HCT116 (cell line): ENCODE measurements at regions not wholly inside any gene's neighbourhood (a gene's known extent, or its start where the extent isn't known, plus 50 kb on each side); places are given as distances from the start of the nearest gene placed in this dataset.

ENCODE experiments used
- ATAC-seq: fragments of 200-7000 bp; cut with Tn5 transposase; 2 replicates; pipeline ENCODE4 v1.9.1; 2020; ENCODE audit warnings: mild to moderate bottlenecking, moderate library complexity
- BruUV-seq: library from RNA; stranded (reverse); fragments of 400-500 nt; replicated peaks from 2 replicates; lab custom pipeline; 2021; lab: Mats Ljungman, UMichigan
- CTCF ChIA-PET: fragments of 300-600 bp; sonication (Branson Sonifier 250); formaldehyde crosslinking; loops from one replicate; lab custom pipeline; 2021; ENCODE audit warnings: antibody characterized with exemption; lab: Charles Lee
- POLR2A ChIA-PET: fragments of 300-600, 350-600 bp; sonication (Branson Sonifier 250); formaldehyde crosslinking; loops from one replicate; lab custom pipeline; 2021; ENCODE audit warnings: antibody characterized with exemption; lab: Charles Lee
- RAD21 ChIA-PET, 2 experiments: fragments of 300-600 bp; sonication (Branson Sonifier 250); formaldehyde crosslinking; loops; one replicate each; lab custom pipeline; 2023; ENCODE audit warnings: low total read pairs in 2 of 2; ENCODE audit not compliant: uncharacterized antibody in 2 of 2, unreplicated experiment in 2 of 2, low non-redundant PET in 1 of 2; lab: Charles Lee
- DNase-seq: peaks from one replicate; pipeline ENCODE4 v3.0.0-alpha.2; 2010; ENCODE audit warnings: low read depth, low spot score
- H2AFZ ChIP-seq: fragments of 200-600 bp; shearing (Covaris generic), sonication (generic); 2 replicates; pipeline ENCODE4 v1.6.1; 2017; ENCODE audit warnings: low read depth, mixed run types, mixed read lengths, antibody characterized with exemption, low read length; ENCODE audit not compliant: poor library complexity, severe bottlenecking
- H3K27ac ChIP-seq: 2 replicates; pipeline ENCODE4 v1.5.1; 2012; ENCODE audit warnings: low read depth, low read length
- H3K27me3 ChIP-seq: fragments of 200-600 bp; sonication (generic); 2 replicates; pipeline ENCODE4 v1.6.1; 2016; ENCODE audit warnings: mixed run types, low read length, mixed read lengths; ENCODE audit not compliant: insufficient read depth
- H3K36me3 ChIP-seq, 2 experiments: fragments of 200-500 bp in 1 of 2; fragments of 200-600 bp in 1 of 2; sonication (Bioruptor generic) in 1 of 2; sonication (generic) in 1 of 2; 2 replicates each; pipeline versions ENCODE4 v1.5.1 to v1.6.1; 2014 to 2016; ENCODE audit warnings: low read length in 2 of 2, inconsistent platforms in 1 of 2, mixed read lengths in 1 of 2, mixed run types in 1 of 2; ENCODE audit not compliant: insufficient read depth in 2 of 2, control insufficient read depth in 1 of 2
- H3K4me1 ChIP-seq, 2 experiments: fragments of 200-600 bp in 1 of 2; sonication (generic) in 1 of 2; 2 replicates each; pipeline versions ENCODE4 v1.5.1 to v1.6.1; 2012 to 2017; ENCODE audit warnings: low read length in 2 of 2, inconsistent platforms in 1 of 2, mild to moderate bottlenecking in 1 of 2, mixed read lengths in 1 of 2, mixed run types in 1 of 2, moderate library complexity in 1 of 2; ENCODE audit not compliant: insufficient read depth in 2 of 2, control insufficient read depth in 1 of 2
- H3K4me2 ChIP-seq: fragments of 200-600 bp; sonication (generic); 2 replicates; pipeline ENCODE4 v1.6.1; 2017; ENCODE audit warnings: mixed run types, low read length, mixed read lengths
- H3K4me3 ChIP-seq, 2 experiments: fragments of 200-600 bp in 1 of 2; sonication (generic) in 1 of 2; replicated peaks in 1 of 2; 2 replicates each; pipeline ENCODE4 v1.5.1; 2011 to 2016; ENCODE audit warnings: low read length in 2 of 2, control low read depth in 1 of 2, low read depth in 1 of 2, mild to moderate bottlenecking in 1 of 2, mixed read lengths in 1 of 2, mixed run types in 1 of 2
- H3K79me2 ChIP-seq: fragments of 200-600 bp; sonication (generic); 2 replicates; pipeline ENCODE4 v1.6.1; 2017; ENCODE audit warnings: mild to moderate bottlenecking, mixed run types, low read length, moderate library complexity, mixed read lengths; ENCODE audit not compliant: insufficient read depth
- H3K9ac ChIP-seq: fragments of 200-600 bp; sonication (generic); 2 replicates; pipeline ENCODE4 v1.6.1; 2016; ENCODE audit warnings: low read length, mixed read lengths
- H3K9me2 ChIP-seq: fragments of 200-600 bp; sonication (generic), shearing (Covaris generic); 2 replicates; pipeline ENCODE4 v1.6.1; 2017; ENCODE audit warnings: mixed run types, mild to moderate bottlenecking, moderate library complexity; ENCODE audit not compliant: insufficient read depth
- H3K9me3 ChIP-seq, 2 experiments: fragments of 200-500 bp in 1 of 2; fragments of 200-600 bp in 1 of 2; sonication (Bioruptor generic) in 1 of 2; sonication (generic) in 1 of 2; 2 replicates each; pipeline ENCODE4 v1.6.1; 2014 to 2017; ENCODE audit warnings: low read length in 2 of 2, mixed read lengths in 2 of 2, inconsistent platforms in 1 of 2, low read depth in 1 of 2, mild to moderate bottlenecking in 1 of 2, mixed run types in 1 of 2, moderate library complexity in 1 of 2; ENCODE audit not compliant: control insufficient read depth in 1 of 2, insufficient read depth in 1 of 2
- H4K20me1 ChIP-seq: fragments of 200-600 bp; sonication (generic), shearing (Covaris generic); 2 replicates; pipeline ENCODE4 v1.6.1; 2017; ENCODE audit warnings: mixed run types, mild to moderate bottlenecking, moderate library complexity; ENCODE audit not compliant: insufficient read depth
- CBX3 ChIP-seq: IDR thresholded peaks from 2 replicates; pipeline ENCODE4 v1.6.1; 2012; ENCODE audit warnings: low read depth
- CEBPB ChIP-seq: IDR thresholded peaks from 2 replicates; pipeline ENCODE4 v1.6.1; 2012; ENCODE audit warnings: low read depth
- EGR1 ChIP-seq: IDR thresholded peaks from 2 replicates; pipeline ENCODE4 v1.6.1; 2012; ENCODE audit warnings: low read depth
- ELF1 ChIP-seq: IDR thresholded peaks from 2 replicates; pipeline ENCODE4 v1.6.1; 2012; ENCODE audit warnings: low read depth, borderline replicate concordance
- EZH2phosphoT487 ChIP-seq: fragments of 200-600 bp; IDR thresholded peaks from 2 replicates; pipeline ENCODE4 v1.6.1; 2018; ENCODE audit warnings: antibody characterized with exemption, borderline replicate concordance
- FOSL1 ChIP-seq: IDR thresholded peaks from 2 replicates; pipeline ENCODE4 v1.6.1; 2012; ENCODE audit warnings: low read depth
- MAX ChIP-seq: IDR thresholded peaks from 2 replicates; pipeline ENCODE4 v1.6.1; 2012
- POLR2A ChIP-seq: IDR thresholded peaks from 2 replicates; pipeline ENCODE4 v1.7.0; 2011; ENCODE audit warnings: borderline replicate concordance; ENCODE audit not compliant: insufficient read depth, insufficient read length; ENCODE audit errors: extremely low read depth
- POLR2AphosphoS5 ChIP-seq: IDR thresholded peaks from 2 replicates; pipeline ENCODE4 v1.6.1; 2011; ENCODE audit warnings: mild to moderate bottlenecking, low read depth, low read length, moderate library complexity
- RAD21 ChIP-seq: IDR thresholded peaks from 2 replicates; pipeline ENCODE4 v1.6.1; 2012; ENCODE audit warnings: low read depth, mild to moderate bottlenecking
- SIN3A ChIP-seq: IDR thresholded peaks from 2 replicates; pipeline ENCODE4 v1.6.1; 2012; ENCODE audit warnings: low read depth
- SP1 ChIP-seq: IDR thresholded peaks from 2 replicates; pipeline ENCODE4 v1.6.1; 2012; ENCODE audit warnings: low read depth
- SRF ChIP-seq: IDR thresholded peaks from 2 replicates; pipeline ENCODE4 v1.6.1; 2012; ENCODE audit warnings: low read depth
- TCF7L2 ChIP-seq: IDR thresholded peaks from 2 replicates; pipeline ENCODE4 v1.7.0; 2011; ENCODE audit warnings: borderline replicate concordance, inconsistent platforms; ENCODE audit not compliant: insufficient read depth, insufficient read length; ENCODE audit errors: extremely low read depth
- ZBTB33 ChIP-seq: IDR thresholded peaks from 2 replicates; pipeline ENCODE4 v1.6.1; 2011; ENCODE audit warnings: mild to moderate bottlenecking, low read length, moderate library complexity; ENCODE audit not compliant: insufficient replicate concordance; ENCODE audit errors: extremely low read depth
- ZFX ChIP-seq: fragments of 450-650 bp; IDR thresholded peaks from 2 replicates; pipeline ENCODE4 v1.6.1; 2017
- ZNF274 ChIP-seq: fragments of 200-500 bp; sonication (Bioruptor generic); IDR thresholded peaks from 2 replicates; pipeline ENCODE4 v1.6.1; 2014; ENCODE audit warnings: mild to moderate bottlenecking, low read depth, low read length, inconsistent platforms
- intact Hi-C: fragments of 100-400 bp; cut with micrococcal nuclease; formaldehyde crosslinking; loops from 2 replicates; pipeline ENCODE4 v1.10.0; 2022
- TF ChIP-seq, protein P1 (sequence below): IDR thresholded peaks from 2 replicates; pipeline ENCODE4 v1.6.1; 2012

- ChIA-PET RAD21 (no interaction called here), POLR2A (no interaction called here), CTCF (no interaction called here)
- H3K27me3 ChIP-seq = no peaks in the 10 kb centered on the region
- ATAC-seq (no peak), DNase-seq (no peak)
- H4K20me1 ChIP-seq = no peaks in the 10 kb centered on the region
- no TSS peak for BruUV-seq
- TF ChIP-seq ZBTB33 (no peak), CBX3 (no peak), SP1 (no peak), ZFX (no peak), CEBPB (no peak), SIN3A (no peak), RAD21 (no peak), ELF1 (no peak), ZNF274 (no peak), POLR2A (no peak), FOSL1 (no peak), TCF7L2 (no peak), EZH2phosphoT487 (no peak), MAX (no peak), POLR2AphosphoS5 (no peak), EGR1 (no peak), SRF (no peak)
- TF ChIP-seq, protein P1, sequence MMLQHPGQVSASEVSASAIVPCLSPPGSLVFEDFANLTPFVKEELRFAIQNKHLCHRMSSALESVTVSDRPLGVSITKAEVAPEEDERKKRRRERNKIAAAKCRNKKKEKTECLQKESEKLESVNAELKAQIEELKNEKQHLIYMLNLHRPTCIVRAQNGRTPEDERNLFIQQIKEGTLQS = no peak
- H3K36me3 ChIP-seq = no peaks in the 10 kb centered on the region
- no peaks in the 10 kb centered on the region for H3K79me2 ChIP-seq
- H3K4me3 ChIP-seq = no peak overlapping the region
- intact Hi-C loops = no loop called here
- no peak overlapping the region for H2AFZ ChIP-seq
- no peak overlapping the region for H3K4me2 ChIP-seq
- H3K4me1 ChIP-seq = no peaks in the 10 kb centered on the region
- H3K9ac ChIP-seq = no peak overlapping the region
- H3K9me2 ChIP-seq = no peaks in the 10 kb centered on the region
- no peak overlapping the region for H3K27ac ChIP-seq
- peaks cover 0 to 22% of the 10 kb centered on the region in 2 experiments; a peak in 2 of 4 replicates for H3K9me3 ChIP-seq
These were observed 403.7 kb downstream of the CDH26 start for GRCh38 chr20:60361761-60362395.
